Endothelial cell (in vitro differentiated cells): ENCODE measurements at regions not wholly inside any gene's neighbourhood (a gene's known extent, or its start where the extent isn't known, plus 50 kb on each side); places are given as distances from the start of the nearest gene placed in this dataset.

Experiments used
- DNase-seq: peaks from one replicate; pipeline ENCODE4 v3.0.0; 2021; ENCODE audit warnings: low spot score
- H3K27ac Mint-ChIP-seq: one replicate; pipeline ENCODE4 v1.8.0; 2021; ENCODE audit warnings: mixed read lengths, inconsistent platforms; ENCODE audit not compliant: unreplicated experiment
- H3K27me3 Mint-ChIP-seq: one replicate; pipeline ENCODE4 v1.8.0; 2021; ENCODE audit warnings: mild to moderate bottlenecking, moderate library complexity, mixed read lengths, inconsistent platforms; ENCODE audit not compliant: unreplicated experiment
- H3K36me3 Mint-ChIP-seq: one replicate; pipeline ENCODE4 v1.8.0; 2021; ENCODE audit warnings: mild to moderate bottlenecking, low read depth, mixed read lengths, inconsistent platforms; ENCODE audit not compliant: unreplicated experiment
- H3K4me1 Mint-ChIP-seq: one replicate; pipeline ENCODE4 v1.8.0; 2021; ENCODE audit warnings: mild to moderate bottlenecking, mixed read lengths, inconsistent platforms; ENCODE audit not compliant: unreplicated experiment
- H3K4me3 Mint-ChIP-seq: one replicate; pipeline ENCODE4 v1.8.0; 2021; ENCODE audit warnings: mild to moderate bottlenecking, mixed read lengths, inconsistent platforms; ENCODE audit not compliant: unreplicated experiment
- H3K9me3 Mint-ChIP-seq: one replicate; pipeline ENCODE4 v1.8.0; 2021; ENCODE audit warnings: mixed read lengths, inconsistent platforms; ENCODE audit not compliant: unreplicated experiment
- CTCF ChIP-seq: fragments of 200-600 bp; sonication (generic); IDR thresholded peaks from one replicate; pipeline ENCODE4 v1.5.0; 2021; ENCODE audit warnings: antibody characterized with exemption; ENCODE audit not compliant: unreplicated experiment

- Mint-ChIP-seq H3K36me3 (peaks cover 4% of the 10 kb centered on the region), H3K4me1 (peaks cover 7% of the 10 kb centered on the region), H3K27me3 (peaks cover 6% of the 10 kb centered on the region), H3K27ac (no peak overlapping the region), H3K4me3 (no peak overlapping the region), H3K9me3 (no peaks in the 10 kb centered on the region)
- DNase-seq = no peak
- no peak for TF ChIP-seq CTCF
Measured at GRCh38 chr2:6219906-6220305, 527.7 kb downstream of the SOX11 start.

- H3K27ac Mint-ChIP-seq = no peak overlapping the region
Measured at GRCh38 chr2:6222296-6222695, 530.1 kb downstream of the SOX11 start.

GRCh38 chr2:6224267-6224666 is 532.1 kb downstream of the SOX11 start:
- no peak for TF ChIP-seq CTCF
- Mint-ChIP-seq H3K4me3 (no peak overlapping the region), H3K36me3 (peaks cover 4% of the 10 kb centered on the region), H3K27ac (no peak overlapping the region), H3K9me3 (no peaks in the 10 kb centered on the region), H3K27me3 (peaks cover 5% of the 10 kb centered on the region), H3K4me1 (peaks cover 7% of the 10 kb centered on the region)
- no peak for DNase-seq

More at GRCh38 chr2:6222296-6222695, 530.1 kb downstream of the SOX11 start:
- no peaks in the 10 kb centered on the region for H3K9me3 Mint-ChIP-seq
- H3K4me3 Mint-ChIP-seq = no peak overlapping the region
- peaks cover 4% of the 10 kb centered on the region for H3K36me3 Mint-ChIP-seq
- peaks cover 7% of the 10 kb centered on the region for H3K4me1 Mint-ChIP-seq
- no peak for DNase-seq
- H3K27me3 Mint-ChIP-seq = peaks cover 5% of the 10 kb centered on the region
- no peak for TF ChIP-seq CTCF

- peaks cover 4% of the 10 kb centered on the region for H3K4me1 Mint-ChIP-seq
- no peak overlapping the region for H3K27ac Mint-ChIP-seq
- DNase-seq = no peak
- H3K4me3 Mint-ChIP-seq = no peak overlapping the region
- peaks cover under 1% of the 10 kb centered on the region for H3K27me3 Mint-ChIP-seq
- H3K36me3 Mint-ChIP-seq = peaks cover 4% of the 10 kb centered on the region
- TF ChIP-seq CTCF = no peak
- no peaks in the 10 kb centered on the region for H3K9me3 Mint-ChIP-seq
Measured at GRCh38 chr2:6228251-6228650, 536.1 kb downstream of the SOX11 start.

- Mint-ChIP-seq H3K36me3 (no peaks in the 10 kb centered on the region), H3K4me3 (no peak overlapping the region), H3K4me1 (no peaks in the 10 kb centered on the region), H3K27me3 (no peaks in the 10 kb centered on the region), H3K27ac (no peak overlapping the region), H3K9me3 (no peaks in the 10 kb centered on the region)
- no peak for TF ChIP-seq CTCF
- no peak for DNase-seq
Measured at GRCh38 chr2:6231166-6231565, 539.0 kb downstream of the SOX11 start.
